Stomach (tissue), 4 donors: ENCODE measurements at regions not wholly inside any gene's neighbourhood (a gene's known extent, or its start where the extent isn't known, plus 50 kb on each side); places are given as distances from the start of the nearest gene placed in this dataset.

Experiments
- CTCF ChIP-seq, 7 experiments: fragments of 450-650 bp in 4 of 7; fragments of 200-600 bp in 3 of 7; sonication (generic) in 3 of 7; IDR thresholded peaks; one replicate each; pipeline ENCODE4 v1.5.1; 2016 to 2019; ENCODE audit warnings: antibody characterized with exemption in 7 of 7, control low read depth in 2 of 7, mild to moderate bottlenecking in 1 of 7
- EP300 ChIP-seq: sonication (generic); formaldehyde crosslinking; IDR thresholded peaks from one replicate; pipeline ENCODE4 v1.6.1; 2017; ENCODE audit warnings: antibody characterized with exemption
- POLR2A ChIP-seq, 4 donors: fragments of 450-650 bp; IDR thresholded peaks; one replicate each; pipeline ENCODE4 v1.6.1; 2016; ENCODE audit warnings: antibody characterized with exemption in 4 of 4, control low read depth in 2 of 4, mild to moderate bottlenecking in 1 of 4, moderate library complexity in 1 of 4
- POLR2AphosphoS5 ChIP-seq, 3 donors: sonication (generic); formaldehyde crosslinking; IDR thresholded peaks; one replicate each; pipeline ENCODE4 v1.6.1; 2016; ENCODE audit warnings: antibody characterized with exemption in 3 of 3

- TF ChIP-seq CTCF (IDR thresholded peaks at IDR 0.05) (no peak), POLR2A (IDR thresholded peaks at IDR 0.05) (no peak), EP300 (no peak), POLR2AphosphoS5 (IDR thresholded peaks at IDR 0.05) (no peak)
Observed at GRCh38 chr2:5230444-5230843, 461.7 kb upstream of the SOX11 start.
